OCI-LY7 (cell line): ENCODE measurements at regions not wholly inside any gene's neighbourhood (a gene's known extent, or its start where the extent isn't known, plus 50 kb on each side); places are given as distances from the start of the nearest gene placed in this dataset.
"Not testable (repeated sequence)": the region's sequence is repeated elsewhere in the genome, so short reads cannot be mapped to it uniquely, and the experiment has no call there.

Source experiments
- BruUV-seq: library from RNA; stranded (reverse); fragments of 400-500 nt; replicated peaks from 2 replicates; lab custom pipeline; 2021; lab: Mats Ljungman, UMichigan
- CTCF ChIA-PET: fragments of 300-600 bp; sonication (Branson Sonifier 250); formaldehyde crosslinking; loops from one replicate; lab custom pipeline; 2022; ENCODE audit warnings: antibody characterized with exemption; ENCODE audit not compliant: unreplicated experiment; lab: Charles Lee
- POLR2A ChIA-PET: fragments of 300-600 bp; sonication (Branson Sonifier 250); formaldehyde crosslinking; loops from one replicate; lab custom pipeline; 2022; ENCODE audit warnings: antibody characterized with exemption; lab: Charles Lee
- DNase-seq: peaks from one replicate; pipeline ENCODE4 v3.0.0-alpha.2; 2015; ENCODE audit warnings: low spot score
- H2AFZ ChIP-seq: fragments of 200-600 bp; sonication (generic), shearing (Covaris generic); 2 replicates; pipeline ENCODE4 v1.6.1; 2014; ENCODE audit warnings: mild to moderate bottlenecking, antibody characterized with exemption, low read length, moderate library complexity
- H3K27ac ChIP-seq: fragments of 200-600 bp; sonication (generic); 2 replicates; pipeline ENCODE4 v1.5.1; 2014; ENCODE audit warnings: mixed run types, low read depth, mild to moderate bottlenecking, moderate library complexity, low read length, inconsistent platforms; ENCODE audit not compliant: poor library complexity, severe bottlenecking
- H3K36me3 ChIP-seq: fragments of 200-600 bp; sonication (generic); 2 replicates; pipeline ENCODE4 v1.6.1; 2014; ENCODE audit warnings: mild to moderate bottlenecking, antibody characterized with exemption, low read length, moderate library complexity, mixed read lengths; ENCODE audit not compliant: insufficient read depth
- H3K4me1 ChIP-seq: fragments of 200-600 bp; sonication (generic); 2 replicates; pipeline ENCODE4 v1.5.1; 2014; ENCODE audit warnings: mild to moderate bottlenecking, low read length; ENCODE audit not compliant: insufficient read depth, poor library complexity, severe bottlenecking
- H3K4me2 ChIP-seq: fragments of 200-600 bp; sonication (generic); 2 replicates; pipeline ENCODE4 v1.6.1; 2014; ENCODE audit warnings: mild to moderate bottlenecking, low read length
- H3K4me3 ChIP-seq: fragments of 200-600 bp; sonication (generic); 2 replicates; pipeline ENCODE4 v1.5.1; 2014; ENCODE audit warnings: mild to moderate bottlenecking, low read depth, low read length; ENCODE audit not compliant: poor library complexity, severe bottlenecking
- H3K79me2 ChIP-seq: fragments of 200-600 bp; sonication (generic); 2 replicates; pipeline ENCODE4 v1.6.1; 2016; ENCODE audit warnings: low read depth, mild to moderate bottlenecking, low read length, moderate library complexity, mixed read lengths; ENCODE audit not compliant: insufficient read depth
- H3K9me2 ChIP-seq: fragments of 200-600 bp; sonication (generic); 2 replicates; pipeline ENCODE4 v1.6.1; 2016; ENCODE audit warnings: mild to moderate bottlenecking, low read length, mixed read lengths; ENCODE audit not compliant: insufficient read depth
- H3K9me3 ChIP-seq: fragments of 200-600 bp; sonication (generic); 2 replicates; pipeline ENCODE4 v1.6.1; 2014; ENCODE audit warnings: mild to moderate bottlenecking, mixed run types, low read length, mixed read lengths
- H4K20me1 ChIP-seq: fragments of 200-600 bp; sonication (generic); 2 replicates; pipeline ENCODE4 v1.6.1; 2014; ENCODE audit warnings: mild to moderate bottlenecking, antibody characterized with exemption, low read length, moderate library complexity, mixed read lengths; ENCODE audit not compliant: insufficient read depth
- CTCF ChIP-seq: fragments of 200-600 bp; sonication (generic); conservative IDR thresholded peaks from 2 replicates; pipeline ENCODE4 v1.5.1; 2014; ENCODE audit warnings: mild to moderate bottlenecking, antibody characterized with exemption, low read length, moderate library complexity, mixed read lengths
- EZH2phosphoT487 ChIP-seq: fragments of 200-600 bp; sonication (generic); IDR thresholded peaks from 2 replicates; pipeline ENCODE4 v1.6.1; 2018; ENCODE audit warnings: low read depth, borderline replicate concordance, mild to moderate bottlenecking, mixed run types, antibody characterized with exemption, low read length, moderate library complexity, mixed read lengths
- intact Hi-C: fragments of 100-400 bp; cut with micrococcal nuclease; formaldehyde crosslinking; loops from one replicate; pipeline ENCODE4 v1.10.0; 2022; ENCODE audit not compliant: unreplicated experiment

DNA sequence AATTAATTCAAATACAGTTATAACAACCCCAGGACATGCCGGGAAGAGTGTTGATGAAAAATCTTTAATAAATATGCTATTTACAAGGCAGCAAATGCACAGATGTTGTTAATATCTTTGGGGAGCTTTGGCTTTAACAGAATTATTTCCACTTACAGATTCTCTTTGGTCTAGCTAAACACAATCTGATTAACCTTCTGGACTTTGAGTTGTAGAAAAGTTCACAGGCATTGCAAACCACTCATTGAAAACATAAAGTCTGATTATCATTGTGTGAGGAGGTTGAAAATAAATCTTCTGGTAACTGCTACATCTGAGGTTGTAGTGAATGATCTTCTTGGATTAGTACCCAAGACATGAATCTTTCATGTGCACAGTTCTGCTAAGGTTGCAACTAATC is 255.6 kb downstream of the LHFPL1 start:
- no peaks in the 10 kb centered on the region for H3K79me2 ChIP-seq
- TF ChIP-seq EZH2phosphoT487: no peak
- TF ChIP-seq CTCF: no peak
- intact Hi-C loops: no loop called here
- CTCF ChIA-PET: no interaction called here
- POLR2A ChIA-PET: interaction anchor here (0.5 kb wide), 1 partner anchor 13 kb away, joined by 3 read pairs; no protein-coding TSS in a partner anchor
- no peaks in the 10 kb centered on the region for H3K9me3 ChIP-seq
- no peaks in the 10 kb centered on the region for H4K20me1 ChIP-seq
- no peak for DNase-seq
- H3K27ac ChIP-seq: no peak overlapping the region
- H3K36me3 ChIP-seq: no peaks in the 10 kb centered on the region
- H3K4me1 ChIP-seq: no peaks in the 10 kb centered on the region
- no peak overlapping the region for H3K4me2 ChIP-seq
- no peaks in the 10 kb centered on the region for H3K9me2 ChIP-seq
- H3K4me3 ChIP-seq: no peak overlapping the region
- H2AFZ ChIP-seq: no peak overlapping the region
- BruUV-seq: no TSS peak

GRCh38 chrX:112391313-112391712 is 288.4 kb downstream of the LHFPL1 start:
- no peak for DNase-seq
- intact Hi-C loops: no loop called here
- POLR2A ChIA-PET: no interaction called here

DNA sequence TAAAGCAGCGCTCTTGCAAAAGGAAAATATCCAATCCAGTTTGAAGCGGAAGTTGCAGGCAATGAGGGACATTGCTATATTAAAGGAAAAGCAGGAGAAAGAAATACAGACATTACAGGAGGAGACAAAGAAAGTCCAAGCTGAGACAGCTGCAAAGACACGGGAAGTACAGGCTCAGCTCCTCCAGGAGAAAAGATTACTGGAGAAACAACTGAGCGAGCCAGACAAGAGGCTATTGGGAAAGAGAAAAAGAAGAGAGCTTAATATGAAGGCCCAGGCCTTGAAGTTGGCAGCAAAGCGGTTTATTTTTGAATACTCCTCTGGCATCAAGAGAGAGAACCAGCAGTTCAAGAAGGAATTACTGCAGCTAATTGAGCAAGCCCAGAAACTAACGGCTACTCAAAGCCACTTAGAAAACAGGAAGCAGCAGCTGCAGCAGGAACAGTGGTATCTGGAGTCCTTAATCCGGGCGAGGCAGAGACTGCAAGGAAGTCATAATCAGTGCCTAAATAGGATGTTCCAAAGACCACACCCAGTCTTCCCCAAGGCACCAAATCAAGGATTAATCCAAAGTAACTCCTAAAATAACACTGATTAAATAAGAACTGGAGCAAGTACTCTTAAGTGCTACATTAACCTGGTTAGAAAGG is 298.0 kb downstream of the LHFPL1 start:
- H3K4me3 ChIP-seq, H4K20me1 ChIP-seq, H3K9me2 ChIP-seq, H3K4me1 ChIP-seq, H3K79me2 ChIP-seq, H3K4me2 ChIP-seq, intact Hi-C loops, DNase-seq, H2AFZ ChIP-seq, CTCF ChIA-PET, BruUV-seq, H3K9me3 ChIP-seq, H3K27ac ChIP-seq, H3K36me3 ChIP-seq: not testable (repeated sequence)
- POLR2A ChIA-PET: interaction anchor here (0.8 kb wide), 1 partner anchor 13 kb away, joined by 3 read pairs; no protein-coding TSS in a partner anchor

More at GRCh38 chrX:112391313-112391712, 288.4 kb downstream of the LHFPL1 start:
- Histone ChIP-seq H3K4me1 (no peaks in the 10 kb centered on the region), H2AFZ (no peak overlapping the region), H4K20me1 (no peaks in the 10 kb centered on the region), H3K4me3 (no peak overlapping the region), H3K36me3 (no peaks in the 10 kb centered on the region), H3K9me3 (no peaks in the 10 kb centered on the region), H3K27ac (no peak overlapping the region), H3K79me2 (no peaks in the 10 kb centered on the region), H3K4me2 (no peak overlapping the region), H3K9me2 (no peaks in the 10 kb centered on the region)
- CTCF ChIA-PET: no interaction called here
- TF ChIP-seq CTCF (no peak), EZH2phosphoT487 (no peak)
- no TSS peak for BruUV-seq
